ENCODE measurements at regions not wholly inside any gene's neighbourhood (a gene's known extent, or its start where the extent isn't known, plus 50 kb on each side); places are given as distances from the start of the nearest gene placed in this dataset.

GRCh38 chr9:8206720-8207119 lies 407.1 kb upstream of the DMAC1 start:
- CTCF ChIA-PET = no interaction called here
- no peaks in the 10 kb centered on the region for H3K27me3 ChIP-seq (ENCODE audit: control insufficient read depth, insufficient read depth, low read length)
- TF ChIP-seq, protein P1, sequence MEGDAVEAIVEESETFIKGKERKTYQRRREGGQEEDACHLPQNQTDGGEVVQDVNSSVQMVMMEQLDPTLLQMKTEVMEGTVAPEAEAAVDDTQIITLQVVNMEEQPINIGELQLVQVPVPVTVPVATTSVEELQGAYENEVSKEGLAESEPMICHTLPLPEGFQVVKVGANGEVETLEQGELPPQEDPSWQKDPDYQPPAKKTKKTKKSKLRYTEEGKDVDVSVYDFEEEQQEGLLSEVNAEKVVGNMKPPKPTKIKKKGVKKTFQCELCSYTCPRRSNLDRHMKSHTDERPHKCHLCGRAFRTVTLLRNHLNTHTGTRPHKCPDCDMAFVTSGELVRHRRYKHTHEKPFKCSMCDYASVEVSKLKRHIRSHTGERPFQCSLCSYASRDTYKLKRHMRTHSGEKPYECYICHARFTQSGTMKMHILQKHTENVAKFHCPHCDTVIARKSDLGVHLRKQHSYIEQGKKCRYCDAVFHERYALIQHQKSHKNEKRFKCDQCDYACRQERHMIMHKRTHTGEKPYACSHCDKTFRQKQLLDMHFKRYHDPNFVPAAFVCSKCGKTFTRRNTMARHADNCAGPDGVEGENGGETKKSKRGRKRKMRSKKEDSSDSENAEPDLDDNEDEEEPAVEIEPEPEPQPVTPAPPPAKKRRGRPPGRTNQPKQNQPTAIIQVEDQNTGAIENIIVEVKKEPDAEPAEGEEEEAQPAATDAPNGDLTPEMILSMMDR (IDR thresholded peaks at IDR 0.05; ENCODE audit: insufficient read depth, low read depth, low read length) = no peak
- H3K4me3 ChIP-seq (ENCODE audit: low read depth, low read length) = no peak overlapping the region
- no peaks in the 10 kb centered on the region for H3K36me3 ChIP-seq (ENCODE audit: control insufficient read depth, insufficient read depth, low read length)
- DNase-seq (ENCODE audit: low read depth) = no peak
- POLR2A ChIA-PET = no interaction called here

GRCh38 chr9:8205576-8205975 lies 406.0 kb upstream of the DMAC1 start:
- TF ChIP-seq, protein P1 (IDR thresholded peaks at IDR 0.05; ENCODE audit: insufficient read depth, low read depth, low read length) = no peak
- CTCF ChIA-PET = no interaction called here
- H3K27me3 ChIP-seq (ENCODE audit: control insufficient read depth, insufficient read depth, low read length) = no peaks in the 10 kb centered on the region
- POLR2A ChIA-PET = no interaction called here
- no peaks in the 10 kb centered on the region for H3K36me3 ChIP-seq (ENCODE audit: control insufficient read depth, insufficient read depth, low read length)
- DNase-seq (ENCODE audit: low read depth) = no peak
- no peak overlapping the region for H3K4me3 ChIP-seq (ENCODE audit: low read depth, low read length)

DNA sequence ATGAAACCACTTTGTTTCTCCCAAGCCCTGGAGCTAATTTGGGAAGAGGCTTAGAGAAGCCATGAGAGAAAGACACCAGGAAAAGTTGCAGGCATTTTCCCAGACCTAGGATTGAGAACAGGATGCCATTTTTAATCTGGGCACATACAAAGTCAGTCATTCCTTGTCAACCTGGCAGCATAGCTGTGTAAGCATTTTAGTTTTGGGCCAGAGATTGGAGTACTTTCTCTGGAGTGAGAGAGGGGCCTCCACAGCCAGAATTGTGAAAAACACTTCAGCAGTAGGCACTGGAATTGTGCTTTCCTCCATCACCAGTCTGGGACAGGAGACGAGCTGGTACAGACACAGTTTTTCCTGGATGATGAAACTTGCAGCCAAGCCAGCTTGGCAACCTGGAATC lies 390.3 kb upstream of the DMAC1 start:
- Histone ChIP-seq H3K36me3 (ENCODE audit: control insufficient read depth, insufficient read depth, low read length) (no peaks in the 10 kb centered on the region), H3K27me3 (ENCODE audit: control insufficient read depth, insufficient read depth, low read length) (no peaks in the 10 kb centered on the region), H3K4me3 (ENCODE audit: low read depth, low read length) (no peak overlapping the region)
- TF ChIP-seq, protein P1 (IDR thresholded peaks at IDR 0.05; ENCODE audit: insufficient read depth, low read depth, low read length) = no peak
- ChIA-PET CTCF (interaction anchor here (0.6 kb wide), 1 partner anchor 896 kb away, joined by 4 read pairs; no protein-coding TSS in a partner anchor), POLR2A (no interaction called here)
- no peak for DNase-seq (ENCODE audit: low read depth)

DNA sequence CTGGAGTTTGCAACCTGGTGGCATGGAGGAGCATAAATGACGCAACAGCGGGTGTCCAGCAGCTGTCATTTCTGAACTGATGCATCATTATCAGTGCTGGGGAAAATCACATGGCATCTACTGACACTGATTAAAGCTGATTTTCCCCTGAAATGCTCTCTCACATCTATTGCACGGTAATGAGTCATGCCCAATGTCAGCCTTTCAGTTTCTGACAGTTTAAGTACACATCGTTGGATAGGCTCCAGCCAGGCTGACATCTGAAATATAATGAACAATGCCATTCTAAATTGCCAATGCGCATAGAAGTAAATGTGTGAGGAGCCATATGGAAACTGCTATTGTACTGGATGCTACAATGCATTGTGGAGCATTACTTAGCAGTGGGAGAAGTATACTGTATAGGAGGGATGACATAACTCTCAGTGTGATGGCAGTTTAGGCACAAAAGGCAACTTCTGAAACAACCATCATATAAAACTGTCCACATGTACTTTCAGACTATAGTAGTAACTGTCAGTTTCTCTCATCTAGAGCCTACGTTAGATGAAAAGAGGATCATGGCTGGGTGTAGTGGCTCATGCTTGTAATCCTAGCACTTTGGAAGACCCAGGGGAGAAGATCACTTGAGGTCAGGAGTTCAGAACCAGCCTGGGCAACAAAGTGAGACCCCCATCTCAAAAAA lies 389.3 kb upstream of the DMAC1 start:
- TF ChIP-seq, protein P1 (IDR thresholded peaks at IDR 0.05; ENCODE audit: insufficient read depth, low read depth, low read length) = no peak
- Histone ChIP-seq H3K4me3 (ENCODE audit: low read depth, low read length) (no peak overlapping the region), H3K36me3 (ENCODE audit: control insufficient read depth, insufficient read depth, low read length) (no peaks in the 10 kb centered on the region), H3K27me3 (ENCODE audit: control insufficient read depth, insufficient read depth, low read length) (no peaks in the 10 kb centered on the region)
- ChIA-PET CTCF (no interaction called here), POLR2A (no interaction called here)
- no peak for DNase-seq (ENCODE audit: low read depth)

- no peak for DNase-seq (ENCODE audit: low read depth)
- H3K27me3 ChIP-seq (ENCODE audit: control insufficient read depth, insufficient read depth, low read length) = no peaks in the 10 kb centered on the region
- ChIA-PET CTCF (no interaction called here), POLR2A (no interaction called here)
- no peaks in the 10 kb centered on the region for H3K36me3 ChIP-seq (ENCODE audit: control insufficient read depth, insufficient read depth, low read length)
- TF ChIP-seq, protein P1 (IDR thresholded peaks at IDR 0.05; ENCODE audit: insufficient read depth, low read depth, low read length) = no peak
- H3K4me3 ChIP-seq (ENCODE audit: low read depth, low read length) = no peak overlapping the region
Observed at GRCh38 chr9:8186560-8186959, 387.0 kb upstream of the DMAC1 start.

Measured in BJ (cell line).